Endodermal cell (in vitro differentiated cells): ENCODE measurements at regions not wholly inside any gene's neighbourhood (a gene's known extent, or its start where the extent isn't known, plus 50 kb on each side); places are given as distances from the start of the nearest gene placed in this dataset.

Experiments
- DNase-seq: peaks from one replicate; pipeline ENCODE4 v3.0.0-alpha.2; 2017
- H3K27ac ChIP-seq: 2 replicates; pipeline ENCODE4 v1.5.1; 2013; ENCODE audit warnings: mild to moderate bottlenecking, low read depth, low read length, moderate library complexity
- H3K27me3 ChIP-seq: 2 replicates; pipeline ENCODE4 v1.6.1; 2013; ENCODE audit warnings: mild to moderate bottlenecking, low read length, moderate library complexity; ENCODE audit not compliant: insufficient read depth, control insufficient read depth, poor library complexity, severe bottlenecking
- H3K36me3 ChIP-seq: 2 replicates; pipeline ENCODE4 v1.7.0; 2013; ENCODE audit warnings: mild to moderate bottlenecking, low read length, moderate library complexity; ENCODE audit not compliant: control insufficient read depth, insufficient read depth
- H3K4me1 ChIP-seq: one replicate; pipeline ENCODE4 v1.7.0; 2013; ENCODE audit warnings: low read length; ENCODE audit not compliant: control insufficient read depth, insufficient read depth
- H3K4me3 ChIP-seq: 2 replicates; pipeline ENCODE4 v1.5.1; 2013; ENCODE audit warnings: mild to moderate bottlenecking, low read length, moderate library complexity
- H3K9ac ChIP-seq: 2 replicates; pipeline ENCODE4 v1.6.1; 2013; ENCODE audit warnings: mild to moderate bottlenecking, low read length, moderate library complexity; ENCODE audit not compliant: poor library complexity, severe bottlenecking; ENCODE audit errors: extremely low read depth
- H3K9me3 ChIP-seq: 2 replicates; pipeline ENCODE4 v1.6.1; 2013; ENCODE audit warnings: mild to moderate bottlenecking, low read length, moderate library complexity; ENCODE audit not compliant: control insufficient read depth
- H3K27ac Mint-ChIP-seq: 2 replicates; pipeline ENCODE4 v1.8.0; 2020; ENCODE audit warnings: mixed read lengths
- H3K27me3 Mint-ChIP-seq: 2 replicates; pipeline ENCODE4 v1.8.0; 2021; ENCODE audit warnings: mild to moderate bottlenecking, mixed read lengths; ENCODE audit not compliant: insufficient read depth
- H3K36me3 Mint-ChIP-seq: 2 replicates; pipeline ENCODE4 v1.8.0; 2020; ENCODE audit warnings: low read depth, mixed read lengths
- H3K4me1 Mint-ChIP-seq: 2 replicates; pipeline ENCODE4 v1.8.0; 2020; ENCODE audit warnings: mixed read lengths
- H3K4me3 Mint-ChIP-seq: 2 replicates; pipeline ENCODE4 v1.8.0; 2020; ENCODE audit warnings: mild to moderate bottlenecking, moderate library complexity, mixed read lengths
- H3K9me3 Mint-ChIP-seq: 2 replicates; pipeline ENCODE4 v1.8.0; 2020; ENCODE audit warnings: mild to moderate bottlenecking, mixed read lengths
- WGBS, 2 experiments: methylation state at CpG; one replicate each; pipeline versions ENCODE4 v1.1.5 to v1.1.7; 2013; ENCODE audit warnings: missing lambda C conversion rate in 2 of 2, mixed read lengths in 1 of 2; ENCODE audit not compliant: insufficient coverage in 1 of 2, insufficient read length in 1 of 2; 5-methylcytosine and 5-hydroxymethylcytosine counted together
- TF ChIP-seq, protein P1 (sequence below): fragments of 200-600 bp; sonication (generic); conservative IDR thresholded peaks from 2 replicates; pipeline ENCODE4 v1.5.0; 2021; ENCODE audit warnings: antibody characterized with exemption, mild to moderate bottlenecking

DNA sequence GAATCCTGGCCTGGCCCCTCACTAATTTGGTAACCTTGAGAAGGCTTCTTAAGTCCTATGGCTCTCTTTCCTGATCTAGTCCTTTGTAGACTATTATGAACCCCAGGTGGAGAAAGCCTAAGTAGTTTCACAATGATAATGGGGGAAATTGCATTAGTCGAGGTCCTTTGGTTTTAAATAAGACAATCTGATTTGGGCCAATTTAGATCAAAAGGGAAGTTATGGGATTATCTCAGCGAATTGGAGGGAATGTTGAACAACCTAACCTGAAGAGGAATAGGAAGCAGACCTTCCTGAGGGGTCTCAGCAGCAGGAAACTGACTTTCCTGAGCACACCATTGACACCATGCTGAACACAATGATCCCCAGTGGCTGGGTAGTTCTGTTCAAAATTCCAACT is 331.5 kb downstream of the PRDM5 start:
- 86 to 90% methylated on average over 2 of the region's 2 CpGs for WGBS, 2 experiments
- no peak for DNase-seq
- TF ChIP-seq, protein P1, sequence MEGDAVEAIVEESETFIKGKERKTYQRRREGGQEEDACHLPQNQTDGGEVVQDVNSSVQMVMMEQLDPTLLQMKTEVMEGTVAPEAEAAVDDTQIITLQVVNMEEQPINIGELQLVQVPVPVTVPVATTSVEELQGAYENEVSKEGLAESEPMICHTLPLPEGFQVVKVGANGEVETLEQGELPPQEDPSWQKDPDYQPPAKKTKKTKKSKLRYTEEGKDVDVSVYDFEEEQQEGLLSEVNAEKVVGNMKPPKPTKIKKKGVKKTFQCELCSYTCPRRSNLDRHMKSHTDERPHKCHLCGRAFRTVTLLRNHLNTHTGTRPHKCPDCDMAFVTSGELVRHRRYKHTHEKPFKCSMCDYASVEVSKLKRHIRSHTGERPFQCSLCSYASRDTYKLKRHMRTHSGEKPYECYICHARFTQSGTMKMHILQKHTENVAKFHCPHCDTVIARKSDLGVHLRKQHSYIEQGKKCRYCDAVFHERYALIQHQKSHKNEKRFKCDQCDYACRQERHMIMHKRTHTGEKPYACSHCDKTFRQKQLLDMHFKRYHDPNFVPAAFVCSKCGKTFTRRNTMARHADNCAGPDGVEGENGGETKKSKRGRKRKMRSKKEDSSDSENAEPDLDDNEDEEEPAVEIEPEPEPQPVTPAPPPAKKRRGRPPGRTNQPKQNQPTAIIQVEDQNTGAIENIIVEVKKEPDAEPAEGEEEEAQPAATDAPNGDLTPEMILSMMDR = no peak
- Histone ChIP-seq H3K9me3 (no peaks in the 10 kb centered on the region), H3K9ac (no peak overlapping the region), H3K4me3 (no peak overlapping the region), H3K27ac (no peak overlapping the region), H3K36me3 (no peaks in the 10 kb centered on the region), H3K4me1 (no peaks in the 10 kb centered on the region), H3K27me3 (no peaks in the 10 kb centered on the region)
- Mint-ChIP-seq H3K36me3 (no peaks in the 10 kb centered on the region), H3K27me3 (no peaks in the 10 kb centered on the region), H3K4me3 (no peak overlapping the region), H3K27ac (no peak overlapping the region), H3K9me3 (no peaks in the 10 kb centered on the region), H3K4me1 (no peaks in the 10 kb centered on the region)

DNA sequence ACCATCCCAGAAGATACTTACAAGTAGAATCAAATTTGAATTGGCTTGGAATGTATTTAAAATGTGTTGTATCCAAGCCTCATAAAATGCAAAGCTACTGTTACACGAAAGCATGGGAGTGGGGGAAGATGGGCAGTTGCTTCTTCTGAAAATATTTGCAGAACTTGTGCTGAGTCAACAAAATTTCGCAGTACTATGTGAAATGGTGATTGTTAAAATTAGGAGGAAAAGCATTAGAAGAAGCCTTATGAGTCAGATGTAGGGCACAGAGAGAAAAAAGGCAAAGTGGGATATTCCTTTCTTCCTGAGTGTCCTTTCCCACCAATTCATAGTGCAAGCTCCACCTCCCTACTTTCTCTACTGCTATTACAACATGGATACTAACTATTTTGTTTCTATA is 332.7 kb downstream of the PRDM5 start:
- DNase-seq = no peak
- Histone ChIP-seq H3K9ac (no peak overlapping the region), H3K4me3 (no peak overlapping the region), H3K36me3 (no peaks in the 10 kb centered on the region), H3K27ac (no peak overlapping the region), H3K9me3 (no peaks in the 10 kb centered on the region), H3K4me1 (no peaks in the 10 kb centered on the region), H3K27me3 (no peaks in the 10 kb centered on the region)
- Mint-ChIP-seq H3K9me3 (no peaks in the 10 kb centered on the region), H3K36me3 (no peaks in the 10 kb centered on the region), H3K4me3 (no peak overlapping the region), H3K4me1 (no peaks in the 10 kb centered on the region), H3K27me3 (no peaks in the 10 kb centered on the region), H3K27ac (no peak overlapping the region)
- 86 to 94% methylated on average over 2 of the region's 2 CpGs for WGBS, 2 experiments
- TF ChIP-seq, protein P1 = no peak

DNA sequence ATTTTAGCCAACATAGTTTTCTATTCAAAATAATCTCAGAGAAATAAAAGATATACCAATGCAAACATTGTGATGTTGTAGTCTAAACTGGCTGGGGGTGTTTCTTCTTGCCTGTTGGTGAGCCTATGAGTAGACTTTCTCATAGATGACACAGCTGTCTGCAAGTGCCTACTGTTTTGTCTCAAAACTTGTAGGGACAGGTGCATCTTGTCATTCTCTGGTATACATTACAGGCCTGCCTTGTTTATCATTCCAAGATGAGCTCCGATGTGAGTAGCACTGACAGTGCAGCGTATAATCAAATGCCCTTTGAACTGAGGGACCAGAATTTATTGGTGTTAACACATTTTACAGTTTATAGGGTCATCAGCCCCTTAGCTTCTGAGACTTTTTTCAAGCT is 353.8 kb downstream of the PRDM5 start:
- Histone ChIP-seq H3K9ac (no peak overlapping the region), H3K36me3 (no peaks in the 10 kb centered on the region), H3K27ac (no peak overlapping the region), H3K4me3 (no peak overlapping the region), H3K9me3 (no peaks in the 10 kb centered on the region), H3K27me3 (no peaks in the 10 kb centered on the region), H3K4me1 (no peaks in the 10 kb centered on the region)
- Mint-ChIP-seq H3K9me3 (peaks cover 2% of the 10 kb centered on the region), H3K27ac (no peak overlapping the region), H3K4me1 (no peaks in the 10 kb centered on the region), H3K4me3 (no peak overlapping the region), H3K36me3 (no peaks in the 10 kb centered on the region), H3K27me3 (no peaks in the 10 kb centered on the region)
- WGBS, 2 experiments = 86 to 94% methylated on average over 2 of the region's 2 CpGs
- TF ChIP-seq, protein P1 = no peak
- no peak for DNase-seq
